Left ventricle myocardium superior (tissue), 1 donor: ENCODE measurements at regions not wholly inside any gene's neighbourhood (a gene's known extent, or its start where the extent isn't known, plus 50 kb on each side); places are given as distances from the start of the nearest gene placed in this dataset.
A peak's percentile ranks its signal among the peaks of the same experiment; 100 is the strongest.
"Not testable (repeated sequence)": the region's sequence is repeated elsewhere in the genome, so short reads cannot be mapped to it uniquely, and the experiment has no call there.

Experiments used
- ATAC-seq: fragments of 200-7000 bp; cut with Tn5 transposase; one replicate; pipeline ENCODE4 v1.9.1; 2020; ENCODE audit warnings: mild to moderate bottlenecking, moderate library complexity
- DNase-seq: peaks from one replicate; pipeline ENCODE4 v3.0.0-alpha.2; 2020
- intact Hi-C: fragments of 100-400 bp; cut with micrococcal nuclease; formaldehyde crosslinking; loops from one replicate; pipeline ENCODE4 v1.11.0; 2022
- donor health status: DM: no; HTN: yes; CAD: no; lungs with severe emphysema.

GRCh38 chr12:46711756-46712155 is 114.0 kb downstream of the SLC38A4 start:
- DNase-seq = no peak
- no peak for ATAC-seq
- intact Hi-C loops = no loop called here

- intact Hi-C loops = no loop called here
- no peak for DNase-seq
- no peak for ATAC-seq
Observed at GRCh38 chr12:46710125-46710743, 115.6 kb downstream of the SLC38A4 start.

- intact Hi-C loops = no loop called here
- ATAC-seq = no peak
- no peak for DNase-seq
Observed at GRCh38 chr12:46702581-46703344, 123.0 kb downstream of the SLC38A4 start.

- intact Hi-C loops = no loop called here
- ATAC-seq = no peak
Observed at GRCh38 chr12:46701356-46701755, 124.4 kb downstream of the SLC38A4 start.

GRCh38 chr12:46699986-46700385 is 125.8 kb downstream of the SLC38A4 start:
- DNase-seq = no peak
- intact Hi-C loops = no loop called here

More at GRCh38 chr12:46701356-46701755, 124.4 kb downstream of the SLC38A4 start:
- no peak for DNase-seq

GRCh38 chr12:46698003-46698402 is 127.8 kb downstream of the SLC38A4 start:
- DNase-seq (no peak), ATAC-seq (no peak)
- intact Hi-C loops = no loop called here

More at GRCh38 chr12:46699986-46700385, 125.8 kb downstream of the SLC38A4 start:
- no peak for ATAC-seq

GRCh38 chr12:46693518-46693917 is 132.3 kb downstream of the SLC38A4 start:
- DNase-seq (no peak), ATAC-seq (no peak)
- intact Hi-C loops = no loop called here

GRCh38 chr12:46693034-46693433 is 132.8 kb downstream of the SLC38A4 start:
- DNase-seq (no peak), ATAC-seq (no peak)
- intact Hi-C loops = no loop called here

GRCh38 chr12:46692606-46693005 is 133.2 kb downstream of the SLC38A4 start:
- intact Hi-C loops = no loop called here
- ATAC-seq (no peak), DNase-seq (no peak)

- no peak for DNase-seq
- intact Hi-C loops = no loop called here
- no peak for ATAC-seq
Observed at GRCh38 chr12:46686267-46686942, 139.4 kb downstream of the SLC38A4 start.

- DNase-seq, intact Hi-C loops, ATAC-seq: not testable (repeated sequence)
Observed at GRCh38 chr12:46684243-46684642, 141.6 kb downstream of the SLC38A4 start.

GRCh38 chr12:46682148-46682547 is 143.6 kb downstream of the SLC38A4 start:
- intact Hi-C loops = no loop called here
- no peak for ATAC-seq
- no peak for DNase-seq

- intact Hi-C loops = no loop called here
- ATAC-seq (no peak), DNase-seq (no peak)
Observed at GRCh38 chr12:46680506-46680905, 145.3 kb downstream of the SLC38A4 start.

GRCh38 chr12:46679754-46680153 is 146.0 kb downstream of the SLC38A4 start:
- ATAC-seq (no peak), DNase-seq (no peak)
- intact Hi-C loops = loop anchor here (5.0 kb wide), 1 partner anchor 253 kb away; no protein-coding TSS in a partner anchor

GRCh38 chr12:46678426-46678825 is 147.4 kb downstream of the SLC38A4 start:
- ATAC-seq (no peak), DNase-seq (no peak)
- intact Hi-C loops = loop anchor here (5.0 kb wide), 1 partner anchor 254 kb away; no protein-coding TSS in a partner anchor

GRCh38 chr12:46677749-46678148 is 148.0 kb downstream of the SLC38A4 start:
- peak; percentile 59 for ATAC-seq

GRCh38 chr12:46676797-46677520 is 148.8 kb downstream of the SLC38A4 start:
- no peak for ATAC-seq
- intact Hi-C loops = loop anchor here (5.0 kb wide), 1 partner anchor 255 kb away; no protein-coding TSS in a partner anchor
- DNase-seq = no peak

More at GRCh38 chr12:46677749-46678148, 148.0 kb downstream of the SLC38A4 start:
- no peak for DNase-seq
- intact Hi-C loops = loop anchor here (5.0 kb wide), 1 partner anchor 255 kb away; no protein-coding TSS in a partner anchor

GRCh38 chr12:46676396-46676795 is 149.4 kb downstream of the SLC38A4 start:
- intact Hi-C loops = loop anchor here (5.0 kb wide), 1 partner anchor 256 kb away; no protein-coding TSS in a partner anchor
- DNase-seq = no peak
- no peak for ATAC-seq

- no peak for ATAC-seq
- peak; percentile 44 for DNase-seq
- intact Hi-C loops = loop anchor here (5.0 kb wide), 1 partner anchor 257 kb away; no protein-coding TSS in a partner anchor
Observed at GRCh38 chr12:46675736-46676135, 150.1 kb downstream of the SLC38A4 start.
